Epidermal melanocyte (primary cell): ENCODE measurements at regions not wholly inside any gene's neighbourhood (a gene's known extent, or its start where the extent isn't known, plus 50 kb on each side); places are given as distances from the start of the nearest gene placed in this dataset.

Experiments used
- DNase-seq: peaks from one replicate; pipeline ENCODE4 v3.0.0; 2011; ENCODE audit warnings: low spot score; ENCODE audit not compliant: insufficient read length

GRCh38 chr2:19504400-19505198, 146.2 kb upstream of the OSR1 start:
- DNase-seq = no peak

GRCh38 chr2:19503915-19504314, 145.5 kb upstream of the OSR1 start:
- no peak for DNase-seq

- DNase-seq = no peak
Observed at GRCh38 chr2:19503406-19503805, 145.0 kb upstream of the OSR1 start.

- no peak for DNase-seq
Observed at GRCh38 chr2:19500126-19500525, 141.7 kb upstream of the OSR1 start.

DNA sequence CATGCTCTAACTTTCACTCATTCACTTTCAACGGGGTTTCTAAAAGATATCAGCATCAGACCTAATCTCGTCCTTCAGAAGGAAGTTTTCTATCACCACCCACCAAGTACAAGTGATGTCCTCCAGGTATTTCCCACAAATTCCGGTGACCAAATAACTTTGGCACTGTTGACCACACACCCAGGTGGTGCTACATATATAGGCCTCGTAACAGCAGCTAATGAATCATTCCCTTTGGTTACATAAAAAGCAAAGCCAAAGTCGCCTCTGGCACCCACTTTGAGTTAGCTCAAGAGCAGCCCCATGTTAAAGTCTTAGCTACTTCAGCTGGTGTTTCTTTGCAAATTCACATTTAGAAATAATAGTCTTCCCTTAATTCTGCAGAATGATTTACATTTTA, 138.2 kb upstream of the OSR1 start:
- no peak for DNase-seq

GRCh38 chr2:19494241-19494640, 135.8 kb upstream of the OSR1 start:
- DNase-seq = no peak

DNA sequence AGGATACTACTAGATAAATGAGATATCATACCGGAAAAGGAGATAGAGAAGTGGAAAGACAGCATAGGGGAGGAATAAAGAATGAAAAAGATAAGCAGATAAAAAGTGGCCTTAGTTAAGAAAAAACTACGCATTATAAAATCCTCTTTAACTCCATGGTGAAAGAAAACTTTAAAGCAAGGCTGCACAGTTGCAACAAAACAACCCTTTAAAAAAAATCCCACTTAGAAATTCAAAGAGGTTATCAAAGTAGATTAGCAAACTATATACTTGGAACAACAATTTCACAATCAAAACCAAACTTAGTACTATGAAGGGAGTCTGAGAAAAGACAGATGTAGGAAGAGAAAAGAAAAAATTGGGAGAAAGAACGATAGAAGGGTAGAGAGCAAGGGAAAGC, 133.4 kb upstream of the OSR1 start:
- DNase-seq = no peak

- DNase-seq = no peak
Observed at GRCh38 chr2:19490846-19491435, 132.5 kb upstream of the OSR1 start.

- no peak for DNase-seq
Observed at GRCh38 chr2:19488009-19488691, 129.7 kb upstream of the OSR1 start.

DNA sequence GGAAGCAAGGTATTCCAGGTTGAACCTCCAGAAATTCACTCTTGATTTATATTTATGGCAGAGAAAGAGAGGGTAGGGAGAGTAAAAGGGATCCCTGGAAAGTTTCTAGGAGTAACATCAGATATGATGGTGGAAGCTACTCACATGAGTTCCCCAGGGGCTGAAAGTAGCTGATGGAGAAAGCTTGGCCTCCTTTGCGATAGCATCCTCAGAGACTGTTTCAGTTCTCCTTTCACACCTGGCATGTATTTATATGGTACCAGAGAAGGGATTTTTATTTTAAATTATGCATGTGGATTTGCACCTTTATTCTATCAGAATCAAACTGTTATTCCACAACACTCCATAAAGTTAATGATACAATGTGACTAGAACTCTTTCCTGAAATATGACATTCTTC, 126.3 kb upstream of the OSR1 start:
- DNase-seq = no peak

DNA sequence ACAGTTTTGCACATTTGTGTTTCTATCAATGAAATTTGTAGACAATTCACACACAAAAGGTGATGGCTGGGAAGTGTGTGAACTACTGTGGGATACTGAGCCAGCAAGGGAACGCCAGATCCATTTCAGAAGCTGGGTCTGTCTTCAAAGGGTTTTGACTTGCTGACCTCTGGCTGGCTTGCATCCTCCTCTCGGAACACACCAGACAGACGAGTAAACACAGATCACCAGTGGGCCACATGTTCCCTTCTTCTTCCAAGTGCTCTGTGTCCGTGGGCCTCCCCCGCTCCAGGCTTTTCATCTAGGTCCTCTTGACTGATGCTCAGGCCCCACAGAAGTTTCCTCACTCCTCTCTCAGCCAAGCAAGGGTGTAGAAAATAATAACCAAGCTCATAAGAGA, 122.2 kb upstream of the OSR1 start:
- no peak for DNase-seq

- DNase-seq = no peak
Observed at GRCh38 chr2:19479666-19480065, 121.2 kb upstream of the OSR1 start.

- no peak for DNase-seq
Observed at GRCh38 chr2:19478409-19478808, 120.0 kb upstream of the OSR1 start.

DNA sequence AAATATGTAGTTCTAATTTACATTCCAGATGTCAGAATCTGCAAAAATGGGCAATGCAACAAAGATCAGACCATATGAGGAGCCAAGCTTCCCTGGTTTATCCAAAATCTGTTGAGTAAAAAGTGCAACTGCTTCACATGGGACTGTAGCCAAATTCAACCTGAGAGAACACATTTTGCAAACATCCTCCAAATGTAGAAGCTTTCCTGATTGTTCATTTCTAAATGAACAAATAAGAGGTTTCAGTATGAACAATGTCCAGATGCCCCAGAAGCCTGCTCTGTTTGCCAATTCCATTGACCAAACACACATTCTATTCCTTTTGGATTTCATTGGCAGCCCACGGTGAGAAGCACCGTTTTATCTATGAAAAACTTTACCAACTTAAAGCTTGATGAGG, 117.9 kb upstream of the OSR1 start:
- DNase-seq = no peak

GRCh38 chr2:19474128-19474527, 115.7 kb upstream of the OSR1 start:
- no peak for DNase-seq

DNA sequence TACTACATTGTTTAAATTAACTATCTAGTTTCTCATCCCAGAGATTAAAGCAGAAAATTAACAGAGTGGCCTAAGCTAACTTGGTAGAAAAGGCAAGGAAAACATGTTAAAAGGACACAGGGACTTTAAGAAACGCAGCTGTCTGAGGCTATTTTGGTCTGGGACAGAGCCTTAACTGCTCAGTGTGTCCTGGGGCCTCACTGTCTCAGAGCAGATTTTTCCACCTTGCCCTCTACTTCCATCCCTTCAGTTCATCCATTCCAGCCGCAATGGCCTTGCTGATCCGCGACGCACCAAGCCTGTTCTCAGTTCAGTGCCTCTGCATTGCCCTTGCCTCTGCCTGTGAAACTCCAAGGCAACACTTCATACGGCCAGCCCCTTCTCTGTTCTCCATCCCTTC, 114.9 kb upstream of the OSR1 start:
- no peak for DNase-seq

- DNase-seq = no peak
Observed at GRCh38 chr2:19472391-19472978, 114.1 kb upstream of the OSR1 start.

GRCh38 chr2:19471491-19471890, 113.1 kb upstream of the OSR1 start:
- no peak for DNase-seq

DNA sequence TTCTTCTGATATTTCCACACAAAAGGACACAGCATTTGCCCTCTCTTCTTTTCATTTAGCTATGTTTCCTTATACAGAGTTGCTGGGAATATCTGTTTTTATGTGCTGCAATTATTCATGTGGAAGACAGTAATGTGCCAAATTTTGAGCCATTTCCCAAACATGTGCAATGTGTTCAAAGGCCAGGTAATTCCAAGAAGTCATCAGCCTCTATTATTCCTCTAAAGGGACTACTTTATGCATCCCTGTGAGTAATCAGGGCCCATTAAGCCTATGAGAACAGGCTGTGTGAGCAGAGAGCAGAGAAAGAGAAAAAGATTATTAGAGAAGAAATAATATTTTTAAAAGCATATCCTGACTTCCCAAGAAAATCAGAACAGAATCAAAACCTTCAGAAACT, 107.6 kb upstream of the OSR1 start:
- DNase-seq = no peak

DNA sequence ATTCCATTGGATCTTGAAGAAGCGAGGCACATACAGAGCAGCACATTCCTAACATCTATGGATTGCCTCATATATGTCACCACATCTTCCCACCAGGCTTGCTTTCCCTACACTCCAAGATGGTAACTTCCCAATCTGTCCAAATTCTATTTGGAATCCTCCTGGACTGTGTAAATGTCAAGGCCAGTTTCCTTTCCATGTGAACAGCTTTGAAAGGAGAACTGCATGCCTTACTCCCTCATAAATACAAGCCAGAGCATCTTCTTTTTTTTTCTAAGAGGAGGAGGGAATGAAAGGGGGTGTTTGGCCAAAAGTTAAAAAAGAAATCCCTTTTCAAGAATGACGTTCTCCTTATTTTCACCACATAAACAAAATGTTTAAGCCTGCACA, 103.8 kb upstream of the OSR1 start:
- no peak for DNase-seq

GRCh38 chr2:19461504-19462255, 103.3 kb upstream of the OSR1 start:
- no peak for DNase-seq

GRCh38 chr2:19460761-19461160, 102.3 kb upstream of the OSR1 start:
- DNase-seq = no peak
